NOMO-1 (cell line): ENCODE measurements at regions not wholly inside any gene's neighbourhood (a gene's known extent, or its start where the extent isn't known, plus 50 kb on each side); places are given as distances from the start of the nearest gene placed in this dataset.
"Not testable (repeated sequence)": the region's sequence is repeated elsewhere in the genome, so short reads cannot be mapped to it uniquely, and the experiment has no call there.

Experiments
- DNase-seq, 2 experiments: peaks; one replicate each; lab custom pipeline; 2025; ENCODE audit not compliant: unreplicated experiment in 2 of 2; lab: John Stamatoyannopoulos, UW

DNA sequence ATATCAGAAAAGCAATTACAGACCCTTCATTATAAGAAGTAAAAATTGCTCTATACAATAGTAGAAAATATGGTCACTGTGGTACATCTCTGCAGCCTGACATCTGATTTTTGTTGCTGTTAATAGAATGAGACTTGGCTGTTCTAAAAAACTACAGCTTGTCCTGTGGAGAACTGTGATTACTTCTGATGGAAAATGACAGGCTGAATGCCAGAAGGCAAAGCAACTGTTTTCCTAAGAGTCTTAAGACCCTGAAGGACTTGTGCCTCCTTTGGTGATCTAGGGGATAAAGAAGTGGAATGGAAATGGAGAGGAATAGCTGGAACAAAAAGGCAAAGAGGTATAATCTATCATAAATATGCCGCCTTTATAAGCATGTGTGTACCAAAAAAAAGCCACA, 314.8 kb downstream of the BCHE start:
- no peak for DNase-seq

- DNase-seq = no peak
These were observed 315.9 kb downstream of the BCHE start for GRCh38 chr3:165521131-165521871.

DNA sequence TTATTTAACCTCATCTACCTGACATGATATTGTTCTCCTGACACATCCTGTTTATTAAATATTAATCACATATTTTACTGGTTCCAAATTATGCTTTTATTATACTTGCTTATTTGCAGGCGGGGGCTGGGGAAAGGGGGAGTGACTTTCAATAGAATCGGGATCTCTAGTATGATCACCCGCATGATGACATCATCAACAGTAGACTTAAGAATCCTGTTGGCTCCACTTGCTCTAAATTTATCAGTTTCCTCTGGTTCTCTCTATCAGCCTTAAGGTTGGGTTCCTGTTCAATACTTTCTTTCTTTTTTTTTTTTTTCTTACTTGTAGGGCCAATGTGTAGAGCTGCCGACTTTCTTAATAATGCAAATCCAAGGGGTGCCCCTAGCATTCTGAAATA, 317.5 kb downstream of the BCHE start:
- DNase-seq = no peak

GRCh38 chr3:165518346-165518745, 318.9 kb downstream of the BCHE start:
- DNase-seq = no peak

GRCh38 chr3:165513715-165514701, 317.8 kb upstream of the SLITRK3 start:
- no peak for DNase-seq

GRCh38 chr3:165507576-165507975, 311.4 kb upstream of the SLITRK3 start:
- DNase-seq = no peak

DNA sequence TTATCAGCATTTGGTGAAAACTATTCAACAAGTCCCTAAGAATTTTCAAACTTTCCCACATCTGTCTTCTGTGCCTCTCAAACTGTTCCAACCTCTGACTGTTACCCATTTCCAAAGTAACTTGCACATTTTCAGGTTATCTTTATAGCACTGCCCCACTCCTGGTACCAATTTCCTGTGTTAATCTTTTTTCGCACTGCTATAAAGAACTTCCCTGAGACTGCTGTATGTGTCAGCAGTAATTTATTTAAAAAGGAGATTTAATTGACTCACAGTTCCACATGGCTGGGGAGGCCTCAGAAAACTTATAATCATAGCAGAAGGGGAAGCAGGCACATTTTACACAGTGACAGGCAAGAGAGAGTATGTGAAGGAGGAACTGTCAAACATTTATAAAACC, 310.9 kb upstream of the SLITRK3 start:
- no peak for DNase-seq

DNA sequence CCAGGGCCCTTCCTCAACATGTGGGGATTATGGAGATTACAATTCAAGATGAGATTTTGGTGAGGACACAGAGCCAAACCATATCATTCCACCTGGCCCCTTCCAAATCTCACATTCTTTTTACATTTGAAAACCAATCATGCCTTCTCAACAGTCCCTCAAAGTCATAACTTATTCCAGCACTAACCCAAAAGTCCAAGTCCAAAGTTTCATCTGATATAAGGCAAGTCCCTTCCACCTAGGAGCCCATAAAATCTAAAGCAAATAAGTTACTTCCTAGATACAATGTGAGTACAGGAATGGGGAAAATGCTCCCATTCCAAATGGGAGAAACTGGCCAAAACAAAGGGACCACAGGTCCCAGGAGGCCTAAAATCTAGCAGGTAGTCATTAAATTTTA, 309.5 kb upstream of the SLITRK3 start:
- DNase-seq = no peak

- DNase-seq = no peak
These were observed 308.4 kb upstream of the SLITRK3 start for GRCh38 chr3:165504554-165504953.

- DNase-seq = no peak
These were observed 307.6 kb upstream of the SLITRK3 start for GRCh38 chr3:165503825-165504224.

DNA sequence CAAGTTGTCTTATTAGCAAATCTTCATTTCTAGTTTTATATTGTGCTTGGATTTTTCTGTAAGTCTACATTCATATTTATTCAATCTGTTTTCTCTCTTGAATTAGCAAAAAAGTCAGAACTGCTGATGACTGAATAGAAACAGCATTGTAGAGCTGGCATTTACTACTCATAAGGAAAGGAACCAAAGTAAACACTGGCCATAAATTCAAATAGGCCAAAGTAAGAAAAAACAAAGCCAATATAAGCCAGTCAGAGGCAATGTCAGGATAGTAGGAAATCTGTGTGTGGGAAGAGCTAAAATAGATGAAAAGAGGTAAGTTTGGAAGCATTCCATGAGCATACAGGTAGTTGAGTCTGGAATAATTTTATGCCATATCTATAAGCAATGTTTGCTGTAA, 307.2 kb upstream of the SLITRK3 start:
- no peak for DNase-seq

GRCh38 chr3:165502707-165503106, 306.5 kb upstream of the SLITRK3 start:
- no peak for DNase-seq

DNA sequence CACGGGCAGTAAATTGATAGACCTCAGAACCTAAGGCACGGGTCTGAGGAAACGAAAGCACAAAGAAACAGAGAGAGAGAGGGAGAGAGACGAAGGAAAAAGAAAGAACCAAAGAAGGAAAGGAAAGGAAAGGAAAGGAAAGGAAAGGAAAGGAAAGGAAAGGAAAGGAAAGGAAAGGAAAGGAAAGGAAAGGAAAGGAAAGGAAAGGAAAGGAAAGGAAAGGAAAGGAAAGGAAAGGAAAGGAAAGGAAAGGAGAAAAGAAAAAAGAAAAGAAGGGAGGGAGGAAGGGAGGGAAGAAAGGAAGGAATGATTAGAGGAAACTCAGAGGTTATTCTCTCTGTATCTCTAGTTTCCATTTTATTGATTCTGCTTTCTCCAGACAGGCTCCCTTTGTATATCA, 302.6 kb upstream of the SLITRK3 start:
- not testable (repeated sequence) for DNase-seq

DNA sequence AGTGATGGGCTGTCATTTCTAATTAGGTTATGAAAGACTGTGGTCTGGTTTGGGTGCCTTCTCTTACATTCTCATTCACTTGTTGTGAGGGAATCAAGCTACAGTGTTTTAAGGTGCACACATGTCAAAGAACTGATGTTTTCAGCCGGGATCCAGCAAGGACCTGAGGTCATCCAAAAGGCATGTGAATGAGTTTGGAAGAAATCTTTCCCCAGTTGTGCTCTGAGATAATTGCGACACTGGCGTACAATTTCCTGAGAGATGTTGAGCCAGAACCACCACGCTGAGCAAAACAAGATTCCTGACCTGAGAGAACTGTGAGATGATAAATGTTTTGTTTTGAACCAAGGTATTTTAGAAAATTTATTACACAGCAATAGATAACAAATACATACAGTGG, 295.3 kb upstream of the SLITRK3 start:
- no peak for DNase-seq

GRCh38 chr3:165476399-165477060, 280.3 kb upstream of the SLITRK3 start:
- DNase-seq = no peak

- DNase-seq = no peak
These were observed 270.7 kb upstream of the SLITRK3 start for GRCh38 chr3:165466856-165467255.

- no peak for DNase-seq
These were observed 268.6 kb upstream of the SLITRK3 start for GRCh38 chr3:165464736-165465135.

- no peak for DNase-seq
These were observed 267.3 kb upstream of the SLITRK3 start for GRCh38 chr3:165463531-165463930.

- DNase-seq = no peak
These were observed 266.6 kb upstream of the SLITRK3 start for GRCh38 chr3:165462636-165463334.

DNA sequence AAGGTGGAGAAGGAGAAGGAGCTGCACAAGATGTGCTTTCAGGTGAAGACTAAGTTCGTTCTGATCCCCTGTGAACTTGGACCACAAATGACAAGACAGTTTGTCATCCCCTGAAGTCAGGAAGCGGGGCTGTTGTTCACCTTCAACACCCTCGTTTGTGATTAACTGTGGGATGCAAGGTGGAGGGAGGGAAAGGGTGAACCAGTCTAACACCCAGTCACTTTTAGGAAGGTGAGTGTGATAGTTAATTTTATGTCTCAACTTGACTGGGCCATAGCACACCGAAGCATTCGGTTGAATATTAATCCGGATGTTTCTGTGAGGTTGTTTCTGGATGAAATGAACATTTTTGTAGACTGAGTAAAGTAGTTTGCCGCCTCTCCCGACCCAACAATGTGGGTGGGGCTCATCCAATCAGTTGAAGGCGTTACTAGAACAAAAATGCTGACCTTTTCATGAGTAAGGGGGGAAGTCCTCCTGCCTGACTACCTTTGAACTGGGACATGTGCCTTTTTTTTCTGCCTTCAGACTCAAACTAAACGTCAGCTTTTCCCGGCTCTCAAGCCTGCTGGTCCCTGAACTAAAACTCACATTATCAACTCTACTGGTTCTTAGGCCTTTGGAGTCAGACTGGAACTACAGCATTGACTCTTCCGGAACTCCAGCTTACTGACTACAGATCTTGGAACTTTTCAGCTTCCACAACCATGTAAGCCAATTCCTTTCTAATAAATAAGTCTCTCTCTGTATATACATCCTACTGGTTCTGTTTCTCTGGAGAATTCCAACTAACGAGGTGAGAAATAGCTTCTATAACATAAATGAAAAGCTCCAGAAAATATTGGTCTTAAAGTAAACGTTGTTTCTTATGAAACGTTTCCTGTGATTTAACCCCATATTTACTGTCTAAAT, 264.0 kb upstream of the SLITRK3 start:
- no peak for DNase-seq
